D721Med (cell line): ENCODE measurements at regions not wholly inside any gene's neighbourhood (a gene's known extent, or its start where the extent isn't known, plus 50 kb on each side); places are given as distances from the start of the nearest gene placed in this dataset.

ENCODE experiments used
- DNase-seq: peaks from one replicate; pipeline ENCODE4 v3.0.0; 2011; ENCODE audit warnings: low spot score; ENCODE audit not compliant: insufficient read length
- FAIRE-seq: peaks from 2 replicates; lab custom pipeline; 2011; peaks lifted over from hg19 to GRCh38; lab: Jason Lieb, UNC
- CTCF ChIP-seq: IDR thresholded peaks from 2 replicates; pipeline ENCODE4 v1.5.1; 2012; ENCODE audit warnings: mild to moderate bottlenecking, control low read depth; ENCODE audit not compliant: insufficient read depth; ENCODE audit errors: missing control alignments

GRCh38 chr10:111921821-111922220 is 261.7 kb downstream of the GPAM start:
- no peak for FAIRE-seq
- no peak for DNase-seq
- TF ChIP-seq CTCF = no peak

- no peak for TF ChIP-seq CTCF
- no peak for FAIRE-seq
- no peak for DNase-seq
Measured at GRCh38 chr10:111923032-111923431, 260.5 kb downstream of the GPAM start.

DNA sequence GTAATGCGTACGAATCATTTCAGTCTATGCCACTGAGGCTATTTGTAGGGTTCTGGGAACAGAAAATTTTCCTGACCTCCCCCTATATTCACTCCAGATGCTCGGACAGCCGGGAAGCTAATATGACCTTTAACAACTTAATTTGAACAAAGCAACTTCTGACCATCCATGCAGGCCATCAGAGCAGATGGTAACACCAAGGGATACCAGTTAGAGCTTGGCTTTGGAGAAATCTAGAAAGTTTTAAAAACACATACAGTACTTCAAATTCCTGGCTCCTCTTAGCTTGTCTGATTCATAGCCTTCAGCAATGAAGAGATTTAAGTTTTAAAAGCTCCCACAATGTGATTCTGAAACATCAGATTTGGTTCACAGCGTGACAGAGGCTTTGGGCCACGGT is 257.3 kb downstream of the GPAM start:
- FAIRE-seq (no peak), DNase-seq (no peak)
- no peak for TF ChIP-seq CTCF

GRCh38 chr10:111933937-111934336 is 249.6 kb downstream of the GPAM start:
- no peak for DNase-seq
- TF ChIP-seq CTCF = no peak
- no peak for FAIRE-seq

DNA sequence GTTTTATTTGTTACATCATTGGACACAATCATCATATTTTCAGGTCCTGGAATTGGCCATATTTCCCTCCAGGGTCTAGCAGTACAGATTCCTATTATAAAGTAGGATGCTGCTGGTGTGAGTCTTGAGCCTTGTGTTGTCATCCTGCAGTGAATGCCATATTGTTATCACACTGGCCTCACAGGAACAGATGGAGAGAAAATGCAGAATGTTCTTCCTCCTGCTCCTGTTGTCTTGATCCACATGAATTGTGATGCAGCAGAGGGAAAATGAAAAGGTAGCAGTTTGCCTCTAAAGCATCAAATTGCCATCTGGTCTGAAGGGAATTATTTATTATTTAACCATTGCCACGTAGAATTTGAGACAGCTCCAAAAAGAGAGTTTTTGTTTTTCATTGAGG is 248.6 kb downstream of the GPAM start:
- DNase-seq (no peak), FAIRE-seq (no peak)
- no peak for TF ChIP-seq CTCF

- DNase-seq (no peak), FAIRE-seq (no peak)
- TF ChIP-seq CTCF = no peak
Measured at GRCh38 chr10:111936143-111936542, 247.4 kb downstream of the GPAM start.

DNA sequence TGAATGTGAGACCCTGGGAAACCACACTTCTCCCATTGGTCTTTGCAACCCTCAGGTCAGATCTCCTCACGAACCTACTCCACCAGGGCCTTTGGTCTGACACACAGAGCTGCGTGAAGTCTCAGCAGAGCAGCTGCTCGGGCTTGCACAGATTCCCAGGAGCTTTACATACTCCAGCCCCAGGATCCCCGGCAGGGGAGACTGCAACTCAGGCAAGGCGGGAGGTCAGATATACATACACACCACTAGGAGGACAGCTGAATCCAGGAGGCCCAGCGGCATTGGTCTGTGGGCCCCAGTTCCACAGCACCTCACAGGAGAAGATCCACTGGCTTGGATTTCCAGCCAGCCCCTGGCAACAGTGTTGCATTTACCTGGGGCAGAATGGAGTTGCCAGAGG is 239.2 kb downstream of the GPAM start:
- no peak for TF ChIP-seq CTCF
- DNase-seq (no peak), FAIRE-seq (no peak)
